PC-3 (cell line): ENCODE measurements at regions not wholly inside any gene's neighbourhood (a gene's known extent, or its start where the extent isn't known, plus 50 kb on each side); places are given as distances from the start of the nearest gene placed in this dataset.

Source experiments
- ATAC-seq: fragments of 200-7000 bp; cut with Tn5 transposase; 2 replicates; pipeline ENCODE4 v1.9.1; 2020; ENCODE audit warnings: mild to moderate bottlenecking, moderate library complexity
- BruUV-seq: library from RNA; stranded (reverse); fragments of 400-500 nt; replicated peaks from 2 replicates; lab custom pipeline; 2021; lab: Mats Ljungman, UMichigan
- CTCF ChIA-PET: fragments of 300-600 bp; sonication (Branson Sonifier 250); formaldehyde crosslinking; loops from one replicate; lab custom pipeline; 2022; ENCODE audit warnings: antibody characterized with exemption; lab: Charles Lee
- POLR2A ChIA-PET: fragments of 300-600 bp; sonication (Branson Sonifier 250); formaldehyde crosslinking; loops from one replicate; lab custom pipeline; 2022; ENCODE audit warnings: antibody characterized with exemption; ENCODE audit not compliant: unreplicated experiment; lab: Charles Lee
- DNase-seq: peaks from one replicate; pipeline ENCODE4 v3.0.0-alpha.2; 2015
- H2AFZ ChIP-seq: fragments of 300-600 bp; sonication (generic); 2 replicates; pipeline ENCODE4 v1.6.0; 2016; ENCODE audit warnings: antibody characterized with exemption, low read length
- H3F3A ChIP-seq: fragments of 300-600 bp; sonication (generic); one replicate; pipeline ENCODE4 v1.6.0; 2017; ENCODE audit warnings: antibody characterized with exemption, low read length, control low read depth, mild to moderate bottlenecking; ENCODE audit not compliant: unreplicated experiment
- H3K27ac ChIP-seq: fragments of 300-600 bp; sonication (generic); 2 replicates; pipeline ENCODE4 v1.5.1; 2016; ENCODE audit warnings: mild to moderate bottlenecking, low read length
- H3K27me3 ChIP-seq: fragments of 300-600 bp; sonication (generic); 2 replicates; pipeline ENCODE4 v1.6.1; 2016; ENCODE audit warnings: low read length, mixed read lengths
- H3K36me3 ChIP-seq: fragments of 300-600 bp; sonication (generic); 2 replicates; pipeline ENCODE4 v1.6.1; 2016; ENCODE audit warnings: low read depth, mixed run types, low read length, mixed read lengths
- H3K4me1 ChIP-seq: fragments of 300-600 bp; sonication (generic); 2 replicates; pipeline ENCODE4 v1.5.1; 2016; ENCODE audit warnings: low read length; ENCODE audit not compliant: insufficient read depth
- H3K4me2 ChIP-seq: fragments of 300-600 bp; sonication (generic); 2 replicates; pipeline ENCODE4 v1.6.0; 2016; ENCODE audit warnings: low read length
- H3K4me3 ChIP-seq: fragments of 300-600 bp; sonication (generic); 2 replicates; pipeline ENCODE4 v1.5.1; 2016; ENCODE audit warnings: mild to moderate bottlenecking, low read length, mixed read lengths
- H3K79me2 ChIP-seq: fragments of 300-600 bp; sonication (generic); 2 replicates; pipeline ENCODE4 v1.6.1; 2017; ENCODE audit warnings: low read length, mixed read lengths
- H3K9ac ChIP-seq: fragments of 300-600 bp; sonication (generic); 2 replicates; pipeline ENCODE4 v1.6.0; 2016; ENCODE audit warnings: mild to moderate bottlenecking, low read length
- H3K9me2 ChIP-seq: fragments of 300-600 bp; sonication (generic); replicated peaks from 2 replicates; pipeline ENCODE4 v1.6.1; 2016; ENCODE audit warnings: mixed run types, low read length, mixed read lengths
- H3K9me3 ChIP-seq: fragments of 300-600 bp; sonication (generic); 2 replicates; pipeline ENCODE4 v1.6.1; 2016; ENCODE audit warnings: low read length, mixed read lengths
- H4K20me1 ChIP-seq: fragments of 300-600 bp; sonication (generic); 2 replicates; pipeline ENCODE4 v1.6.1; 2016; ENCODE audit warnings: low read length, mixed read lengths
- EZH2 ChIP-seq: fragments of 300-600 bp; sonication (generic); IDR thresholded peaks from one replicate; pipeline ENCODE4 v1.6.1; 2017; ENCODE audit warnings: antibody characterized with exemption, mild to moderate bottlenecking, low read length; ENCODE audit not compliant: unreplicated experiment
- EZH2phosphoT487 ChIP-seq: fragments of 300-600 bp; sonication (generic); IDR thresholded peaks from 2 replicates; pipeline ENCODE4 v1.6.1; 2018; ENCODE audit warnings: mild to moderate bottlenecking, antibody characterized with exemption, low read length, borderline replicate concordance
- intact Hi-C: fragments of 100-400 bp; cut with micrococcal nuclease; formaldehyde crosslinking; loops from 2 replicates; pipeline ENCODE4 v1.9.0; 2023
- TF ChIP-seq, protein P1 (sequence below): fragments of 300-600 bp; sonication (generic); conservative IDR thresholded peaks from 2 replicates; pipeline ENCODE4 v1.5.1; 2017; ENCODE audit warnings: antibody characterized with exemption, low read depth, mild to moderate bottlenecking, low read length

DNA sequence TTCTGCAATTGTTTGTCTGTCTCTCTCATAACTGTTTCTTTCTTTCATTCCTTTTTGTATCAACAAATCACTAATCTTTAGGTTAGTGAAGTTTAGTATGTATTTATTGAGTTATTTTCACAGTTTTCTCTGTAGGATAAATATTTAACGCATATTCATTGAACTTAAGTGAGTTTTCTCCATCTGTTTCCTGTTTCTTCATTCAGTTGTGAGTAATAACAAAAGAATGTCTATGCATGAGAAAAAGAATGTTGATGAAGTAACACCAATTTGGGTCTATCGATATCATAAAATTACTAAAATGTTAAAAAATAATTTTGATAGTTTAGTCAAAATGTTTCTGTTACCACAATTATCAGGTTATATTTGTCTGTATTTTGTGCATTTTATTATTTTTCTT is 948.0 kb downstream of the DSC3 start:
- TF ChIP-seq EZH2phosphoT487 (no peak), EZH2 (no peak)
- TF ChIP-seq, protein P1, sequence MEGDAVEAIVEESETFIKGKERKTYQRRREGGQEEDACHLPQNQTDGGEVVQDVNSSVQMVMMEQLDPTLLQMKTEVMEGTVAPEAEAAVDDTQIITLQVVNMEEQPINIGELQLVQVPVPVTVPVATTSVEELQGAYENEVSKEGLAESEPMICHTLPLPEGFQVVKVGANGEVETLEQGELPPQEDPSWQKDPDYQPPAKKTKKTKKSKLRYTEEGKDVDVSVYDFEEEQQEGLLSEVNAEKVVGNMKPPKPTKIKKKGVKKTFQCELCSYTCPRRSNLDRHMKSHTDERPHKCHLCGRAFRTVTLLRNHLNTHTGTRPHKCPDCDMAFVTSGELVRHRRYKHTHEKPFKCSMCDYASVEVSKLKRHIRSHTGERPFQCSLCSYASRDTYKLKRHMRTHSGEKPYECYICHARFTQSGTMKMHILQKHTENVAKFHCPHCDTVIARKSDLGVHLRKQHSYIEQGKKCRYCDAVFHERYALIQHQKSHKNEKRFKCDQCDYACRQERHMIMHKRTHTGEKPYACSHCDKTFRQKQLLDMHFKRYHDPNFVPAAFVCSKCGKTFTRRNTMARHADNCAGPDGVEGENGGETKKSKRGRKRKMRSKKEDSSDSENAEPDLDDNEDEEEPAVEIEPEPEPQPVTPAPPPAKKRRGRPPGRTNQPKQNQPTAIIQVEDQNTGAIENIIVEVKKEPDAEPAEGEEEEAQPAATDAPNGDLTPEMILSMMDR, result no peak
- Histone ChIP-seq H3K9me3 (no peaks in the 10 kb centered on the region), H3K27ac (no peak overlapping the region), H3K27me3 (no peaks in the 10 kb centered on the region), H3K9ac (no peak overlapping the region), H3K36me3 (no peaks in the 10 kb centered on the region), H3F3A (no peaks in the 10 kb centered on the region), H4K20me1 (no peaks in the 10 kb centered on the region), H3K4me2 (peak overlapping the region; percentile 33), H2AFZ (0 out of 2 replicates have a peak overlapping the region, but pooled peaks have one; percentile 7), H3K4me3 (no peak overlapping the region), H3K79me2 (no peaks in the 10 kb centered on the region), H3K4me1 (peaks cover 23% of the 10 kb centered on the region), H3K9me2 (no peaks in the 10 kb centered on the region)
- ATAC-seq (no peak), DNase-seq (peak; percentile 56)
- ChIA-PET POLR2A (no interaction called here), CTCF (no interaction called here)
- intact Hi-C loops, result no loop called here
- BruUV-seq, result no TSS peak

DNA sequence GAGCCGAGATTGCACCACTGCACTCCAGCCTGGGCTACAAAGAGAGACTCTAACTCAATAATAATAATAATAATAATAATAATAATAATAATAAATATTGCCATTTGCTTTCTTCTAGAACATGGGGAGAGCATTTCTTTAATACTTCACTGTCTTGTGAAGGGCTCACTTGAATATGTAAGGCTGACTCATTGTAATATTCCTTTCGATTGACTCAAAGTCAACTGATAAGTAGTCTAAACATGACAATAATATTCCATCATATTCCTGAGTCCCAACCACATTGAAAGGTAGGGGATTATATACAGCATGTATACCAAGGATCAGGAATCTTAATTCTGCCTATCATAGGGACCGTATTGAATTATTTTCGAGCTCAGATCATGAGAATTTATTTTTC is 949.2 kb downstream of the DSC3 start:
- no peaks in the 10 kb centered on the region for H3K9me2 ChIP-seq
- H3K4me1 ChIP-seq, result peaks cover 27% of the 10 kb centered on the region
- H3K36me3 ChIP-seq, result no peaks in the 10 kb centered on the region
- H3K9ac ChIP-seq, result no peak overlapping the region
- H3K27ac ChIP-seq, result no peak overlapping the region
- intact Hi-C loops, result no loop called here
- H3K9me3 ChIP-seq, result no peaks in the 10 kb centered on the region
- DNase-seq (peak; percentile 22), ATAC-seq (no peak)
- CTCF ChIA-PET, result no interaction called here
- H3F3A ChIP-seq, result no peaks in the 10 kb centered on the region
- no peak overlapping the region for H2AFZ ChIP-seq
- no peaks in the 10 kb centered on the region for H4K20me1 ChIP-seq
- H3K79me2 ChIP-seq, result no peaks in the 10 kb centered on the region
- no peaks in the 10 kb centered on the region for H3K27me3 ChIP-seq
- POLR2A ChIA-PET, result no interaction called here
- H3K4me2 ChIP-seq, result no peak overlapping the region
- TF ChIP-seq, protein P1, result no peak
- no peak for TF ChIP-seq EZH2phosphoT487
- no peak for TF ChIP-seq EZH2
- BruUV-seq, result no TSS peak
- no peak overlapping the region for H3K4me3 ChIP-seq

DNA sequence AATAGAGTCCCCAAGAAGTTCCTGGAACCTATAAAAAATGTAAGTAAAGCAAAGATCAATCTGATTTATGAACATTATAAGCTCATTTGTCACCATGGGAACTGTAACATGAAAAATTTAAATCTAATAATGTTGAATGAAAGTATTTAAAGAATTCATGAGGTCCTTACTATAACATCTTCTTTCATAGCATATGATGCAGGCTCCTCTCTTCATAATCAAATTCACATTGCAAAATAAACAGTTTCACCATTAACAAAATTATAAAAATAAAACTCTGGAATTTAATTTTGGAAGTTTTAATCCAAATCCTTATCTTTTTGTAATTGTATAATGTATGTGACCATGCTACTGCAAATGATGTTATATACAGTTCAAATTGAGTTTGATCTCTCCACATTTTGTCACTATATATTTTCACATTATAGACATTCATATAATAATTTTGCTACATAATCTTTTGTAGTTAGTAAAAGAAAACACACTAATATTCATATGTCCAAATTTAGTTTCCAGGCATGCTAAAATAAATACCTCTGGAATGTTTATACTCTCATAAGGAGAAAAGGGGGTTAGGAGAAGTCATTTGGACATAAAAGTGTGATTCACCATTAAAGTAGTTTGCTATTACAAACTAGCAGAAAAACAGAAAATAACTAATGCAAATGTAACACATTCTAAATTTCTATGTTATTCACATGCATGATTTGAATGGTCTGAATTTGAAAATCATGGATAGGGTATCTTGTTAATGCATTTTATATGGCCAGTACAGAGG is 954.1 kb downstream of the DSC3 start:
- Histone ChIP-seq H3K4me2 (no peak overlapping the region), H3K9me3 (no peaks in the 10 kb centered on the region), H3K4me3 (no peak overlapping the region), H3K27me3 (no peaks in the 10 kb centered on the region), H3F3A (no peaks in the 10 kb centered on the region), H2AFZ (no peak overlapping the region), H3K9me2 (no peaks in the 10 kb centered on the region), H3K79me2 (no peaks in the 10 kb centered on the region), H3K9ac (no peak overlapping the region), H3K27ac (no peak overlapping the region), H4K20me1 (no peaks in the 10 kb centered on the region), H3K4me1 (peaks cover 5% of the 10 kb centered on the region; the same call in 1 of the 2 replicates), H3K36me3 (no peaks in the 10 kb centered on the region; the same call in 1 of the 2 replicates)
- intact Hi-C loops, result no loop called here
- ChIA-PET POLR2A (no interaction called here), CTCF (no interaction called here)
- TF ChIP-seq, protein P1, result no peak
- TF ChIP-seq EZH2, result no peak
- no peak for TF ChIP-seq EZH2phosphoT487
- ATAC-seq (no peak), DNase-seq (no peak)
- BruUV-seq, result no TSS peak
